ENCODE measurements at regions not wholly inside any gene's neighbourhood (a gene's known extent, or its start where the extent isn't known, plus 50 kb on each side); places are given as distances from the start of the nearest gene placed in this dataset.

DNA sequence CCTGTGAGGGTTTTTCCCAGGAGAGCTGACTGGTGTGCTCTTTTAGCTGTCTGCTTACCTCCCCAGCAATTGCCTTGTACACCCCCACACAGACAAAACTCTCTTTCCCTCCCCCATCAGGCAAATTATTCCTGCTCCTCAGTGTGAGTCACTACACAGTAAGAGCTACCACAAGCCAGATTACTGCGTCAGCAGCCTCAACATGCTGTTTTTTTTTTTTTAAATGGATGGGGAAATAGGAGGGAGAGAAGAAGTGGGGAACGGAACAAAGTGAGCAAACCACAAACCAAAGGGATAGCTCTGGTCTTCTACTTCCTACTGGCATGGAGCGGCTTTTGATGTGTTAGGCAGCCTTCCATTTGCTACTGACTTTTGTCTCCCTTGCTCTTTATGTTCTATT lies 107.5 kb upstream of the ACSL4 start:
- TF ChIP-seq POLR2A (IDR thresholded peaks at IDR 0.05) = no peak
- TF ChIP-seq, protein P1, sequence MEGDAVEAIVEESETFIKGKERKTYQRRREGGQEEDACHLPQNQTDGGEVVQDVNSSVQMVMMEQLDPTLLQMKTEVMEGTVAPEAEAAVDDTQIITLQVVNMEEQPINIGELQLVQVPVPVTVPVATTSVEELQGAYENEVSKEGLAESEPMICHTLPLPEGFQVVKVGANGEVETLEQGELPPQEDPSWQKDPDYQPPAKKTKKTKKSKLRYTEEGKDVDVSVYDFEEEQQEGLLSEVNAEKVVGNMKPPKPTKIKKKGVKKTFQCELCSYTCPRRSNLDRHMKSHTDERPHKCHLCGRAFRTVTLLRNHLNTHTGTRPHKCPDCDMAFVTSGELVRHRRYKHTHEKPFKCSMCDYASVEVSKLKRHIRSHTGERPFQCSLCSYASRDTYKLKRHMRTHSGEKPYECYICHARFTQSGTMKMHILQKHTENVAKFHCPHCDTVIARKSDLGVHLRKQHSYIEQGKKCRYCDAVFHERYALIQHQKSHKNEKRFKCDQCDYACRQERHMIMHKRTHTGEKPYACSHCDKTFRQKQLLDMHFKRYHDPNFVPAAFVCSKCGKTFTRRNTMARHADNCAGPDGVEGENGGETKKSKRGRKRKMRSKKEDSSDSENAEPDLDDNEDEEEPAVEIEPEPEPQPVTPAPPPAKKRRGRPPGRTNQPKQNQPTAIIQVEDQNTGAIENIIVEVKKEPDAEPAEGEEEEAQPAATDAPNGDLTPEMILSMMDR (IDR thresholded peaks at IDR 0.05 in 4 of 5, conservative IDR thresholded peaks at IDR 0.05 in 1 of 5) = no peak
